Tibial nerve (tissue), 4 donors: ENCODE measurements at regions not wholly inside any gene's neighbourhood (a gene's known extent, or its start where the extent isn't known, plus 50 kb on each side); places are given as distances from the start of the nearest gene placed in this dataset.

ENCODE experiments used
- DNase-seq, 2 donors: peaks; one replicate each; pipeline ENCODE4 v3.0.0-alpha.2; 2019; ENCODE audit warnings: low spot score in 2 of 2
- H3K27ac ChIP-seq, 4 donors: fragments of 200-600 bp; sonication (generic) in 3 of 4; one replicate each; pipeline ENCODE4 v1.5.1; 2017 to 2019; ENCODE audit warnings: mild to moderate bottlenecking in 1 of 4
- H3K27me3 ChIP-seq, 2 donors: fragments of 200-600 bp; sonication (generic) in 1 of 2; one replicate each; pipeline versions ENCODE4 v1.5.1 to v1.6.0; 2017 to 2019
- H3K36me3 ChIP-seq, 3 donors: fragments of 200-600 bp; sonication (generic); one replicate each; pipeline ENCODE4 v1.5.1; 2018 to 2019
- H3K4me1 ChIP-seq, 4 donors: fragments of 200-600 bp; sonication (generic) in 3 of 4; one replicate each; pipeline ENCODE4 v1.5.1; 2017 to 2019
- H3K4me3 ChIP-seq, 4 donors: fragments of 200-600 bp; sonication (generic) in 3 of 4; one replicate each; pipeline ENCODE4 v1.5.1; 2017 to 2019; ENCODE audit warnings: mild to moderate bottlenecking in 1 of 4, moderate library complexity in 1 of 4
- H3K9me3 ChIP-seq, 4 donors: fragments of 200-600 bp; sonication (generic) in 3 of 4; one replicate each; pipeline ENCODE4 v1.5.1; 2017 to 2019
- EP300 ChIP-seq, 2 donors: sonication (generic); formaldehyde crosslinking; IDR thresholded peaks; one replicate each; pipeline ENCODE4 v1.6.1; 2017; ENCODE audit warnings: antibody characterized with exemption in 2 of 2, mild to moderate bottlenecking in 1 of 2
- POLR2A ChIP-seq, 2 donors: fragments of 450-650 bp; IDR thresholded peaks; one replicate each; pipeline ENCODE4 v1.6.1; 2017; ENCODE audit warnings: antibody characterized with exemption in 2 of 2, mild to moderate bottlenecking in 2 of 2, moderate library complexity in 2 of 2
- WGBS, 2 donors: methylation state at CpG; one replicate each; pipeline ENCODE4 v1.1.5; 2018; 5-methylcytosine and 5-hydroxymethylcytosine counted together
- TF ChIP-seq, protein P1 (sequence below), 5 experiments: fragments of 200-600 bp in 3 of 5; fragments of 450-650 bp in 2 of 5; sonication (generic) in 3 of 5; IDR thresholded peaks; one replicate each; pipeline ENCODE4 v1.5.1; 2016 to 2019; ENCODE audit warnings: antibody characterized with exemption in 5 of 5, mild to moderate bottlenecking in 3 of 5, moderate library complexity in 2 of 5

DNA sequence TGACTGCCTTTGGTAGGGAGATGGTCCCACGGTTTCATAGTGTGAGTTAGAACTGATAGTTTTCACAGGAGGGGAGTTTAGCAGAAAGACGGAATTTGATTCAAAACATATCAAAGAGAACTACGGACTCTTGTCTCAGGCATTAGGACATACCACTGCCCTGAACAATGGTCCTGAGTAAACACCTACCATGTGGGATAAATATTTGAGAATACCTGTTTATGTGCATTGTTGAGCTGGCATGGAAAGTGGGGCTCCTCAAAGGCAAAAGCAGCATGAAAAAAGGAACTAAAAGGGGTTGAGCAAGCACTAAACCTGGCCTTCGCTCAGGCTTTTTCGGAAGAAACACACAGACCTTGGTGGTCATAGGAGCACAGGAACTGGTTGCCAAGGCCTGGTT is 144.4 kb downstream of the ZNF621 start:
- no peak overlapping the region for H3K4me3 ChIP-seq
- TF ChIP-seq POLR2A (IDR thresholded peaks at IDR 0.05) = no peak
- TF ChIP-seq, protein P1, sequence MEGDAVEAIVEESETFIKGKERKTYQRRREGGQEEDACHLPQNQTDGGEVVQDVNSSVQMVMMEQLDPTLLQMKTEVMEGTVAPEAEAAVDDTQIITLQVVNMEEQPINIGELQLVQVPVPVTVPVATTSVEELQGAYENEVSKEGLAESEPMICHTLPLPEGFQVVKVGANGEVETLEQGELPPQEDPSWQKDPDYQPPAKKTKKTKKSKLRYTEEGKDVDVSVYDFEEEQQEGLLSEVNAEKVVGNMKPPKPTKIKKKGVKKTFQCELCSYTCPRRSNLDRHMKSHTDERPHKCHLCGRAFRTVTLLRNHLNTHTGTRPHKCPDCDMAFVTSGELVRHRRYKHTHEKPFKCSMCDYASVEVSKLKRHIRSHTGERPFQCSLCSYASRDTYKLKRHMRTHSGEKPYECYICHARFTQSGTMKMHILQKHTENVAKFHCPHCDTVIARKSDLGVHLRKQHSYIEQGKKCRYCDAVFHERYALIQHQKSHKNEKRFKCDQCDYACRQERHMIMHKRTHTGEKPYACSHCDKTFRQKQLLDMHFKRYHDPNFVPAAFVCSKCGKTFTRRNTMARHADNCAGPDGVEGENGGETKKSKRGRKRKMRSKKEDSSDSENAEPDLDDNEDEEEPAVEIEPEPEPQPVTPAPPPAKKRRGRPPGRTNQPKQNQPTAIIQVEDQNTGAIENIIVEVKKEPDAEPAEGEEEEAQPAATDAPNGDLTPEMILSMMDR (IDR thresholded peaks at IDR 0.05) = no peak
- no peak for TF ChIP-seq EP300 (IDR thresholded peaks at IDR 0.05)
- H3K27me3 ChIP-seq = no peaks in the 10 kb centered on the region
- no peak overlapping the region for H3K27ac ChIP-seq
- DNase-seq = no peak
- H3K36me3 ChIP-seq = no peaks in the 10 kb centered on the region
- H3K4me1 ChIP-seq = peaks cover 0 to 5% (median 0%) of the 10 kb centered on the region in 4 donors
- H3K9me3 ChIP-seq = peaks cover 0 to 4% (median 0%) of the 10 kb centered on the region in 4 donors
- 86 to 97% methylated on average over 5 of the region's 5 CpGs for WGBS, 2 donors

DNA sequence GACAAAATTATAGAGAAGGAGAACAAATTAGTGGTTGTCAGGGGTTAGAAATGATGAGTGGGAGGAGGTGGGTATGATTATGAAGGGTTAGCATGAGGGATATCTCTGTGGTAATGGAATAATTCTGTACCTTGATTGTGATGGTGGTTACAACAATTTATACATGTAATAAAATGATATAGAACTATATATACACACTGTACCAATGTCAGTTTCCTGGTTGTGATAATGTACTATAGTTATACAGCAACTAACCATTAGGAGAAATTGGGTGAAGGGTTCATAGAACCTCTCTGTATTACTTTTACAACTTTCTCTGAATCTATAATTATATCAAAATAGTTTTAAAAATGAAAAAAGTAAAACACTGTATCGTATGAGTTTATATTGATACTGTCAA is 148.1 kb downstream of the ZNF621 start:
- Histone ChIP-seq H3K27me3 (no peaks in the 10 kb centered on the region), H3K36me3 (no peaks in the 10 kb centered on the region), H3K4me1 (no peaks in the 10 kb centered on the region), H3K9me3 (peaks cover 0 to 9% (median 0%) of the 10 kb centered on the region in 4 donors), H3K27ac (no peak overlapping the region), H3K4me3 (no peak overlapping the region)
- 95 to 100% methylated on average over 1 of the region's 1 CpG for WGBS, 2 donors
- DNase-seq = no peak
- TF ChIP-seq, protein P1 (IDR thresholded peaks at IDR 0.05) = no peak
- TF ChIP-seq EP300 (IDR thresholded peaks at IDR 0.05) (no peak), POLR2A (IDR thresholded peaks at IDR 0.05) (no peak)

GRCh38 chr3:40677321-40677720 is 152.6 kb downstream of the ZNF621 start:
- TF ChIP-seq EP300 (IDR thresholded peaks at IDR 0.05) (no peak), POLR2A (IDR thresholded peaks at IDR 0.05) (no peak)
- TF ChIP-seq, protein P1 (IDR thresholded peaks at IDR 0.05) = no peak

DNA sequence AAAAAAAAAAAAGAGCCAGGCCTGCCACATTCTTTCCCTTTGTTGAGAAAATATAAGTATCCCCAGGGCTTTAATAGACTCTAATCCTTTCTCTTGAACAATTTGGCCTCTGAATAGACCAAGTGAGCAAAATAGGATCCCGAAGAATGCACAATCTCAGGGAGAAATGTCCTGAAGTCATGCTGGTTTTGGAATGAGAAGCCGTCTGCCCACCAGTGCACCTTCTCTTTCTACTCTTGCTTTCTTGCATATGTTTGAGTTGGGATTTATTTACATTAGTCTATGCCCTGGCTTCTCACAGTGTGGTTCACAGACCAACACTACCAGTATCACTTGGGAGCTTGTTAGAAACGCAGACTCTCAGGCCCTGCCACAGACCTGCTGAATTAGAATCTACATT is 153.0 kb downstream of the ZNF621 start:
- H3K9me3 ChIP-seq = peaks cover 0 to 9% (median 0%) of the 10 kb centered on the region in 4 donors
- H3K36me3 ChIP-seq = no peaks in the 10 kb centered on the region
- TF ChIP-seq, protein P1 (IDR thresholded peaks at IDR 0.05) = no peak
- TF ChIP-seq EP300 (IDR thresholded peaks at IDR 0.05) (no peak), POLR2A (IDR thresholded peaks at IDR 0.05) (no peak)
- H3K4me3 ChIP-seq = no peak overlapping the region
- H3K27ac ChIP-seq = no peak overlapping the region
- no peaks in the 10 kb centered on the region for H3K27me3 ChIP-seq
- no peak for DNase-seq
- H3K4me1 ChIP-seq = peaks cover 0 to 10% (median 0%) of the 10 kb centered on the region in 4 donors
- 70 to 81% methylated on average over 3 of the region's 3 CpGs for WGBS, 2 donors

More at GRCh38 chr3:40677321-40677720, 152.6 kb downstream of the ZNF621 start:
- H3K36me3 ChIP-seq = no peaks in the 10 kb centered on the region
- peaks cover 0 to 9% (median 0%) of the 10 kb centered on the region in 4 donors for H3K9me3 ChIP-seq
- no peak for DNase-seq
- H3K4me1 ChIP-seq = peaks cover 0 to 10% (median 0%) of the 10 kb centered on the region in 4 donors
- no peak overlapping the region for H3K4me3 ChIP-seq
- no peaks in the 10 kb centered on the region for H3K27me3 ChIP-seq
- WGBS, 2 donors = 83 to 95% methylated on average over 3 of the region's 3 CpGs
- H3K27ac ChIP-seq = no peak overlapping the region

GRCh38 chr3:40679290-40679689 is 154.5 kb downstream of the ZNF621 start:
- Histone ChIP-seq H3K4me1 (peaks cover 0 to 10% (median 0%) of the 10 kb centered on the region in 4 donors), H3K9me3 (peaks cover 0 to 4% (median 0%) of the 10 kb centered on the region in 4 donors), H3K36me3 (no peaks in the 10 kb centered on the region), H3K4me3 (no peak overlapping the region), H3K27me3 (no peaks in the 10 kb centered on the region), H3K27ac (no peak overlapping the region)
- TF ChIP-seq, protein P1 (IDR thresholded peaks at IDR 0.05) = no peak
- no peak for TF ChIP-seq EP300 (IDR thresholded peaks at IDR 0.05)
- TF ChIP-seq POLR2A (IDR thresholded peaks at IDR 0.05) = no peak
- WGBS, 2 donors = 95 to 96% methylated on average over 4 of the region's 4 CpGs
- no peak for DNase-seq
